ENCODE measurements at regions not wholly inside any gene's neighbourhood (a gene's known extent, or its start where the extent isn't known, plus 50 kb on each side); places are given as distances from the start of the nearest gene placed in this dataset.

DNA sequence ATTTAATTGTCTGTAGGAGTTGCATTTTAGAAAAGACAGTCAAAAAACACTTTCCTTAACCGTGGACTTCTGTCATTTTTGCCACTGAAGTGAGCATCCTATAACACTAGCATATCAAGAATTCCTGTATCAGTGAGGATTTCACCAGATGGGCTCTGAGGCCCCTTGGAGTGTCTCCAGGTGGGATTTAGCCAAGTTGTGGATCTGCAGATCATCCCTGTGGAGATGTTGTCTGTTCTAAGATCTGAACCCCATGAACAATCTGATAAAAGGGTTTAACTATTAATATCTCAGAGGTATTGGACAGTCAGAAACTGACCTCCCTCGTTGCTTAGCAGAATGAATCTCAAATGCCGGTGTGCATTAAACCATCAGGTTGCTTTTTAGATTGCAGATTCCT, 165.0 kb upstream of the SRRM4 start:
- Histone ChIP-seq H3K4me3 (replicated peaks in 1 of 2; ENCODE audit: low read depth in 1 of 2, low read length in 2 of 2) (no peak overlapping the region), H3K36me3 (ENCODE audit: control insufficient read depth in 1 of 2, insufficient read depth in 2 of 2, low read length in 2 of 2) (no peaks in the 10 kb centered on the region), H3K4me2 (ENCODE audit: low read length) (no peak overlapping the region), H3K27ac (ENCODE audit: low read depth, low read length) (no peak overlapping the region), H3K27me3 (ENCODE audit: insufficient read depth, low read length) (no peaks in the 10 kb centered on the region), H3K79me2 (ENCODE audit: insufficient read depth, low read length) (no peaks in the 10 kb centered on the region), H2AFZ (ENCODE audit: low read depth, low read length, poor library complexity, severe bottlenecking) (no peak overlapping the region), H4K20me1 (ENCODE audit: insufficient read depth) (no peaks in the 10 kb centered on the region), H3K9ac (ENCODE audit: low read length) (no peak overlapping the region), H3K9me3 (ENCODE audit: control insufficient read depth in 1 of 2, insufficient read depth in 1 of 2, low read depth in 1 of 2, low read length in 2 of 2) (no peaks in the 10 kb centered on the region), H3K9me2 (ENCODE audit: insufficient read depth) (no peaks in the 10 kb centered on the region), H3K4me1 (ENCODE audit: control insufficient read depth in 1 of 2, insufficient read depth in 2 of 2, low read length in 2 of 2) (no peaks in the 10 kb centered on the region)
- ATAC-seq: no peak
- RAD21 ChIA-PET (ENCODE audit: low non-redundant PET in 1 of 2, low total read pairs in 2 of 2, uncharacterized antibody in 2 of 2, unreplicated experiment in 2 of 2): no interaction called here
- intact Hi-C loops (cut with micrococcal nuclease): no loop called here
- TF ChIP-seq EGR1 (IDR thresholded peaks at IDR 0.05; ENCODE audit: low read depth): no peak
- no peak for TF ChIP-seq SP1 (IDR thresholded peaks at IDR 0.05; ENCODE audit: low read depth)
- TF ChIP-seq, protein P1, sequence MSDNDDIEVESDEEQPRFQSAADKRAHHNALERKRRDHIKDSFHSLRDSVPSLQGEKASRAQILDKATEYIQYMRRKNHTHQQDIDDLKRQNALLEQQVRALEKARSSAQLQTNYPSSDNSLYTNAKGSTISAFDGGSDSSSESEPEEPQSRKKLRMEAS (IDR thresholded peaks at IDR 0.05): no peak
- TF ChIP-seq RAD21 (IDR thresholded peaks at IDR 0.05; ENCODE audit: low read depth): no peak
- no peak for TF ChIP-seq CEBPB (IDR thresholded peaks at IDR 0.05; ENCODE audit: low read depth)
- TF ChIP-seq, protein P2, sequence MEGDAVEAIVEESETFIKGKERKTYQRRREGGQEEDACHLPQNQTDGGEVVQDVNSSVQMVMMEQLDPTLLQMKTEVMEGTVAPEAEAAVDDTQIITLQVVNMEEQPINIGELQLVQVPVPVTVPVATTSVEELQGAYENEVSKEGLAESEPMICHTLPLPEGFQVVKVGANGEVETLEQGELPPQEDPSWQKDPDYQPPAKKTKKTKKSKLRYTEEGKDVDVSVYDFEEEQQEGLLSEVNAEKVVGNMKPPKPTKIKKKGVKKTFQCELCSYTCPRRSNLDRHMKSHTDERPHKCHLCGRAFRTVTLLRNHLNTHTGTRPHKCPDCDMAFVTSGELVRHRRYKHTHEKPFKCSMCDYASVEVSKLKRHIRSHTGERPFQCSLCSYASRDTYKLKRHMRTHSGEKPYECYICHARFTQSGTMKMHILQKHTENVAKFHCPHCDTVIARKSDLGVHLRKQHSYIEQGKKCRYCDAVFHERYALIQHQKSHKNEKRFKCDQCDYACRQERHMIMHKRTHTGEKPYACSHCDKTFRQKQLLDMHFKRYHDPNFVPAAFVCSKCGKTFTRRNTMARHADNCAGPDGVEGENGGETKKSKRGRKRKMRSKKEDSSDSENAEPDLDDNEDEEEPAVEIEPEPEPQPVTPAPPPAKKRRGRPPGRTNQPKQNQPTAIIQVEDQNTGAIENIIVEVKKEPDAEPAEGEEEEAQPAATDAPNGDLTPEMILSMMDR (IDR thresholded peaks at IDR 0.05 in 2 of 3, conservative IDR thresholded peaks at IDR 0.05 in 1 of 3; ENCODE audit: borderline replicate concordance in 1 of 3, insufficient read depth in 1 of 3, low read depth in 2 of 3, low read length in 2 of 3): no peak
- no peak for TF ChIP-seq SIN3A (IDR thresholded peaks at IDR 0.05; ENCODE audit: low read depth)
- no peak for DNase-seq (ENCODE audit: low read depth, low spot score)
- POLR2A ChIA-PET: no interaction called here
- CTCF ChIA-PET: no interaction called here
- BruUV-seq (replicated peaks): no TSS peak

DNA sequence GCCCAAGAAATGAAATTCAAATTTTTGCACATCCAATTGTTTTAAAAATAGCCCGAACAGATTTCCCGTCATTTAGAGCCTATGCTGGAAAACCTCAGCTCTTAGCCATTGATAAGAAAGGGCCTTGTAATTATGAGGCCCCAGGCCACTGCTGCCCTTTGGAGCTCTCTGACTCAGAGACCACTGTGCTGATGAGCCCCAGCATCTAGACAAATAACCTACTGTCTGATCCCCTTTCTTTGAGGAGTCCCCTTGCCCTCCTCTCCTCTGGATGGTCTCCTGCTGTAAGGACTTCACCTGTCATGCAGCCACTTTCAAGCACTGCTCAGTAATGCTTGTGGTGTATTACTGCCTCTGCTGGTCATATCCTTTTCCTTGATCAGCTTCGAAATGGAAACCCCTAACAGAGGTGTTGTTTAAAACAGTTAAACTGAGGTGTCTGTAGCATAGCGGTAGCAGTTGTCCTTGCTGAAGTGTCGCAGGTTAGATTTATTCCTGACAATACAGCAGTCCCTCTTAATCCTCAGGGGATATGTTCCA, 159.9 kb upstream of the SRRM4 start:
- RAD21 ChIA-PET (ENCODE audit: low non-redundant PET in 1 of 2, low total read pairs in 2 of 2, uncharacterized antibody in 2 of 2, unreplicated experiment in 2 of 2): no interaction called here
- no peaks in the 10 kb centered on the region for H3K9me2 ChIP-seq (ENCODE audit: insufficient read depth)
- CTCF ChIA-PET: no interaction called here
- TF ChIP-seq SIN3A (IDR thresholded peaks at IDR 0.05; ENCODE audit: low read depth): no peak
- no peak for TF ChIP-seq YY1 (IDR thresholded peaks at IDR 0.05; ENCODE audit: extremely low read depth, insufficient replicate concordance, low read depth, low read length)
- TF ChIP-seq CBX3 (IDR thresholded peaks at IDR 0.05; ENCODE audit: low read depth): no peak
- no peak for TF ChIP-seq POLR2A (IDR thresholded peaks at IDR 0.05; ENCODE audit: borderline replicate concordance, extremely low read depth, insufficient read depth, insufficient read length)
- TF ChIP-seq TCF7L2 (IDR thresholded peaks at IDR 0.05; ENCODE audit: borderline replicate concordance, extremely low read depth, insufficient read depth, insufficient read length): no peak
- TF ChIP-seq, protein P1 (IDR thresholded peaks at IDR 0.05): no peak
- TF ChIP-seq ZNF274 (IDR thresholded peaks at IDR 0.05; ENCODE audit: low read depth, low read length): no peak
- no peak for TF ChIP-seq ZFX (IDR thresholded peaks at IDR 0.05)
- TF ChIP-seq, protein P3, sequence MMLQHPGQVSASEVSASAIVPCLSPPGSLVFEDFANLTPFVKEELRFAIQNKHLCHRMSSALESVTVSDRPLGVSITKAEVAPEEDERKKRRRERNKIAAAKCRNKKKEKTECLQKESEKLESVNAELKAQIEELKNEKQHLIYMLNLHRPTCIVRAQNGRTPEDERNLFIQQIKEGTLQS (IDR thresholded peaks at IDR 0.05): no peak
- TF ChIP-seq EGR1 (IDR thresholded peaks at IDR 0.05; ENCODE audit: low read depth): no peak
- TF ChIP-seq EZH2phosphoT487 (IDR thresholded peaks at IDR 0.05; ENCODE audit: borderline replicate concordance): no peak

More for the DNA sequence above, 159.9 kb upstream of the SRRM4 start:
- no peaks in the 10 kb centered on the region for H3K36me3 ChIP-seq (ENCODE audit: control insufficient read depth in 1 of 2, insufficient read depth in 2 of 2, low read length in 2 of 2)
- H3K4me1 ChIP-seq (ENCODE audit: control insufficient read depth in 1 of 2, insufficient read depth in 2 of 2, low read length in 2 of 2): no peaks in the 10 kb centered on the region
- intact Hi-C loops (cut with micrococcal nuclease): no loop called here
- no peaks in the 10 kb centered on the region for H3K9me3 ChIP-seq (ENCODE audit: control insufficient read depth in 1 of 2, insufficient read depth in 1 of 2, low read depth in 1 of 2, low read length in 2 of 2)
- no peak overlapping the region for H3K27ac ChIP-seq (ENCODE audit: low read depth, low read length)
- H3K9ac ChIP-seq (ENCODE audit: low read length): no peak overlapping the region
- DNase-seq (ENCODE audit: low read depth, low spot score): no peak
- no TSS peak for BruUV-seq (replicated peaks)
- no peaks in the 10 kb centered on the region for H3K79me2 ChIP-seq (ENCODE audit: insufficient read depth, low read length)
- H2AFZ ChIP-seq (ENCODE audit: low read depth, low read length, poor library complexity, severe bottlenecking): no peak overlapping the region
- no peak for ATAC-seq
- no peaks in the 10 kb centered on the region for H4K20me1 ChIP-seq (ENCODE audit: insufficient read depth)
- POLR2A ChIA-PET: no interaction called here
- no peak overlapping the region for H3K4me2 ChIP-seq (ENCODE audit: low read length)
- peaks cover 5% of the 10 kb centered on the region; the same call in 1 of the 2 replicates for H3K27me3 ChIP-seq (ENCODE audit: insufficient read depth, low read length)
- H3K4me3 ChIP-seq (replicated peaks in 1 of 2; ENCODE audit: low read depth in 1 of 2, low read length in 2 of 2): no peak overlapping the region

All from HCT116 (cell line).